HG03280 (cell line): ENCODE measurements at regions not wholly inside any gene's neighbourhood (a gene's known extent, or its start where the extent isn't known, plus 50 kb on each side); places are given as distances from the start of the nearest gene placed in this dataset.
"Not testable (repeated sequence)": the region's sequence is repeated elsewhere in the genome, so short reads cannot be mapped to it uniquely, and the experiment has no call there.

Experiments used
- ATAC-seq: cut with Tn5 transposase; IDR thresholded peaks from one replicate; pipeline ENCODE4 v1.9.1; 2021; ENCODE audit warnings: mild to moderate bottlenecking, moderate library complexity; ENCODE audit not compliant: unreplicated experiment

GRCh38 chr1:234808459-234808858 is 198.5 kb upstream of the IRF2BP2 start:
- not testable (repeated sequence) for ATAC-seq

- ATAC-seq: not testable (repeated sequence)
Measured at GRCh38 chr1:234807705-234808104, 197.7 kb upstream of the IRF2BP2 start.

- ATAC-seq: not testable (repeated sequence)
Measured at GRCh38 chr1:234802586-234802985, 192.6 kb upstream of the IRF2BP2 start.

DNA sequence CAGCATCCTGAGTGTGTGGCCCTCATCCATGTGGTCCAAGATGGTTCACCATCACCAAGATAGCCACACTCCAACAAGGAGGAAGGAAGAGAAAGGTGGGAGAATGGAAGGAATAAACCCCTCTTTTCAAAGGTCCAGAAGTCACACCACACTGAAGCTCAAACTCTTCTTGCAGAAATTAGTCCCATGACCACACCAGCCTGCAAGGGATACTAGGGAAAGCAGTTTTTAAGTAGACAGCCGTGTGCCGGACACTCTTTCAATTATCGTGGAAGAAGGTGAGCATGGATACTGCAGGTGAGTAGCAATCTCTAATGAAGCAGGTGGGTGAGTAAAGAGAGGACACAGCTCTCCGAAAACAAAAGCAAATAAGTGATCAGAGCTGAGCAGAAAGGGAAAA is 191.7 kb upstream of the IRF2BP2 start:
- ATAC-seq: not testable (repeated sequence)

GRCh38 chr1:234801147-234801546 is 191.2 kb upstream of the IRF2BP2 start:
- not testable (repeated sequence) for ATAC-seq

- not testable (repeated sequence) for ATAC-seq
Measured at GRCh38 chr1:234800563-234800962, 190.6 kb upstream of the IRF2BP2 start.

- not testable (repeated sequence) for ATAC-seq
Measured at GRCh38 chr1:234799021-234799689, 189.2 kb upstream of the IRF2BP2 start.

DNA sequence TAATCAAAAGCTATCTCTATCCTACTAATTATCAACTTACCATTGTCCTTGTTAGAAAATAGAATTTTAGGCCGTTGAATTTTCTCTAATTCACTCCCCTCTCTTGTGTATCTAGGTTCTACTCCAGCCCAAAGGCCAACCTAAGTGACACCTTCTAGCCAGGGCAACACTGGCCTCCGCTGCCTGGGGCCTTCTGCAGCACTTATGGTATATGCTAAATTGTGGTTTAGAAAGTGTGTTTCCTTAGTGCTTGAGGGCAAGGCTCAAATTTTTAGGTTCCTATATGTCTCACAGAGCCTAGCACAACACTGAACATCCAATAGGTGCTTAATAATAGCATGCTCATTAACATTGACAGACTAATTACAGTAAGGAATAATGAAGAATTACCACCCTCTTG is 187.2 kb upstream of the IRF2BP2 start:
- not testable (repeated sequence) for ATAC-seq

- ATAC-seq: not testable (repeated sequence)
Measured at GRCh38 chr1:234796438-234796792, 186.4 kb upstream of the IRF2BP2 start.

DNA sequence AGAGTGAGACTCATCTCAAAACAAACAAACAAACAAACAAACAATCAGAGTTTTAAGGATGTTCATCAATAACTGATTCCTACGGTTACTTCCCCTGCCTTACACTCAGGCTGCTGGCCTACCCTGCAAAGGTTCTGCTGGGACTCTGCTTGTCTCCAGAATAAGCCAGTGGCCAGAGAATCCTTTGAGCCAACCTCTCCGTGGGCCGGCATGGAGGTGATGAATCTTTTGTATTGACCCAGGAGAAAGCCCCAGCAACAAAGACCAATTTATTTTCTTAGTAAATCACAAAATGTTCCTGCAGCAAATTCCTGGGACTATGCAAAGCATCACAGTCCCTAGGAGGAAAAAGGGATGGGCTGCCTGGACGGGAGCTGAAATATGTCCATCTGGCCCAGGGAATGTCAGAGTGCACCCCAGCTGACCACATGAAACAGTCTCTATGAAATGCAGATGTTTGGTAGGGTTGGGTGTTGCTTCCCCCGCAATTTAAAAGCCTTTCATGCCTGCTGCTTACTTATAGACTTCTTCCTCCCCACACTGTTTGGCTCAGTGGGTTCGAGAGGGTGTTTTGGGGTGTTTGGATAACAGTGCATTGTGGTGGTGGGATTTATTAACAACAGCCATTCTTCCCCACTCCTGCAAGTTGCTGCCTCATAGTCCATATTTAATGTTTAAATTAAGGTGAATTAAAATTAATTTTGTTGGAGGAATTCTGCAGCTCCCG is 185.9 kb upstream of the IRF2BP2 start:
- not testable (repeated sequence) for ATAC-seq

DNA sequence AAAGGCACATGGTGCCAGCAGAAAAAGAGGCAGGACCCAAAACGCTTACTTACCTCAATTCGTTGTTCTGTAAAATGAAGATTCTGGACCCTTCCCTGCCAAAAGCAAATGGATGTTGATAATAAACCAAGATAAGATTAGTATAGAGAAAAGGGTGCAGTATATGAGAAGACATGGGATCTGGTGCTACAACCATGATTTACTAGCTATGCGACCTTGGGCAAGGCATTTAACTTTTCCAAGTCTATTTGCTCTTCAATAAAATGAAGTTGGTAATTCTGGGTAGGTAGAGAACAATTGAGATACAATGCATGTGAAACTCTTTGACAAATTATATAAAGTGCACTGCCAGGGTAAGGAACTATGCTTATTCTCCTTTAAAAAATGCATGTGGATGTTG is 185.0 kb upstream of the IRF2BP2 start:
- ATAC-seq: not testable (repeated sequence)

GRCh38 chr1:234794452-234794851 is 184.5 kb upstream of the IRF2BP2 start:
- not testable (repeated sequence) for ATAC-seq

DNA sequence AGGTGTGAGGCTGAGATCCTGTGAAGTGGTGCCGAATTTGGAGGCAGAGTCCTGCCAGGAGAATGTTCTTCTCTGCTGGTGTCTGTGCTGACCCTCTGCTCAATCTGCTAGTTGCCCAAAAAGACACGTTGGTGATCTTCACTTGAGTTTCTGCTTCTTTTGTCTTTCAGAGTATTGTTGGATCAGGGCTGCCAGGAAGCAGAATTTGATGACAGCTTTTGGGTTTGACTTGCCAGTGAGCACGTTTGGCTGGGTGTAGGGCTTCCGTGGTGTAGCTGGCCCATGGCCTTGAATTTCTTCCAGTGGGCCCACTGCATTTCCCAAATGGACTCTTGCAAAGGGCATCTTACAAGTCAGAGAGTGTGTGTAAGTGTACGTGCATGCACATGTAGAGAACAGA is 183.9 kb upstream of the IRF2BP2 start:
- ATAC-seq: not testable (repeated sequence)

GRCh38 chr1:234792221-234792864 is 182.4 kb upstream of the IRF2BP2 start:
- ATAC-seq: not testable (repeated sequence)

GRCh38 chr1:234791615-234792014 is 181.6 kb upstream of the IRF2BP2 start:
- not testable (repeated sequence) for ATAC-seq

DNA sequence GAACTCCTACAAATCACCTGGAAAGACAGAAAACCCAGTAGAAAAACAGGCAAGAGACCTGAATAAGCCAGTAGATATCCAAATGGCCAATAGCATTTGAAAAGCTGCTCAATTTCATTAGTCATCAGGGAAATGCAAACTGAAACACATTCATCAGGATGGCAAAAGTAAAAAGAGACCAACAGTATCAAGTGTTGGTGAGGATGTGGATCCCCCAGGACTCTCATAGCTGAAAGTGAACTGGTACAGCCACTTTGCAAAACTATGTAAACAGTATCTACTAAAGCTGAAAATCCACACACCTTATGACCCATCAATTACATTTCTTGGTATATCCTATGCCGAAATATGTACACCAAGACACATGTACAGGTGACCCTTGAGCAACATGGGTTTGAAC is 180.4 kb upstream of the IRF2BP2 start:
- ATAC-seq: not testable (repeated sequence)

DNA sequence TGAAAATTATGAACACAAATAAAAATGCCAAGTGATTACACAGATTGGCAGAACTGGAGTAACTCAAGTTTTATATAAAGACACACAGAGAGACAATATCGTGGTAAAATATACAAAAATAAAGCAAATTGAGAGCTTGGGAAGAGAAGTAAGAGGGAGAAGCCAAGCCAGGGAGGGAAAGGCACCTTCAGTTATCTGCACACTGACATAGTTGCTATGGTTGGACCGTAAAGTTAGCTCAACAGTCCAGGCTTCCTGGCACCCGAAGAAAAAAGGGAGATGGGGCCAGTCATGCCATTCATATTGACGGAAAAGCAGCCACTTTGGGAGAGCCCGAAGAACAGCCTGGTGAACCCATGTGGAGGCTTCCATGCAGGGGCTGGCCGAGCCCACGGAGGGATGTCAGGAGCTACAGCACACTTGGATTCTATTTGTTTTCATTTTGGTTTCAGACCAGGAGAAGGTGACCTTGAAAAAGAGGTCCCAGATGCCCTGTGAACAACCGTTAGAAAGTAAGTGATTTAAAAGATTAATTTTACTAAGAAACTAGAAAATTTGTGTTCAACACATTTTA is 177.1 kb upstream of the IRF2BP2 start:
- ATAC-seq: not testable (repeated sequence)

- ATAC-seq: not testable (repeated sequence)
Measured at GRCh38 chr1:234785922-234786321, 175.9 kb upstream of the IRF2BP2 start.

DNA sequence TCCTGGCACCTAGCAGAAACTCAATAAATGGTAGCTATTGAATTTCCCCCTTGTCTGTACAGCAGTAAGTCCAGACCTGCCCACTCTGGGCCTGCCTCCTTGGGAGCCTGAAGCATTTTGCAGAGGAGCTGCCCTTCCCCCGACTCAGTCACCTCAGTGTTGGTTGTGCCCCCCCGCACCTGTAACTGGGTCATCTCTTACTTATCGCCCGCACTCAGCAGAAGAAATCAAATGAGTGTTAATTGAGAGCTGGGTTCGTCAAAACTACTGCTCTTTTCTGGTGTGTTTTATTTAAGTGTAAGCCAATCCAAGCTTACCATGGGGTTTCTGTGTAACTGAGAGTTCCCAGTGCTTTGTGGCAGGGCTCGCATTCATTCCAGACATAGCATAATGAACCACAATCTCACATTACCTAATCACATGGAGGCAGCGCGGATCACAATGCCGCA is 175.5 kb upstream of the IRF2BP2 start:
- not testable (repeated sequence) for ATAC-seq

DNA sequence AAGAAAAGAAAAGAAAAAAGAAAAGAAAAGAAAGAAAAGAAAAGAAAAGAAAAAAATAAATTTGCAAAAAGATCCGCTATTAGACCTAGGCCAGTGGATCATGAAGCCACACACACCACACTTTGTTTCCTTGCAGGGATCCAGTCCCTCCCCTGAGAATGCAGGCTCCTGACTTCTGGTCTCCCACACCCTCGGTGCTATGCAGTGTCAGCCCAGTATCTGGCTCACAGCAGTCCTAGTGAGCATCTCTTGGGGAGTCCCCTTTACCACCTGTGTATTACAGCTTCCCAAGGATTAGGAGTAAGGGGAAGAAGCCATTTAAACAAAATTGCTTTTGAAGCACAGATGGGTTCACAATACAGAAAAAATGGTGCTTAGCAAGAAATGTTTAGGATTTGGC is 174.1 kb upstream of the IRF2BP2 start:
- ATAC-seq: not testable (repeated sequence)

DNA sequence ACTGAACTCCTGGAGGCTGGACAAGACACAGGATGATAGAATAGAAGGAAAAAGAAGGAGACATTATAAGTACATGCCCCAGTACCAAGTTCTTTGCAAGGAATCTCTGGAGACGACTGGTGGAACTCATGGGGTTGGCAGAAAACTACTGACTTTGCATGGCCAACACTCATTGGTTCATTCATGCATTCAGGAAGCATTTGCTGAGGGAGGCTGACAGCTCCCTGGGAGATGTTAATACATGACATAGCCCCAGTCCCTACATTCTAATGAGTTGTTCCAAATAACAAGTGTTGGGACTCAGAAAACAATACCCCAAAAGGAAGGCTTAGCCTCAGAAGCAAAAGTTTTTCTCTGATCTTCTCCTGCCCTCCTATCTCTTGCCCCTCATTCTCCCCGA is 172.8 kb upstream of the IRF2BP2 start:
- no peak for ATAC-seq
